Forelimb muscle (tissue), 1 donor: ENCODE measurements at regions not wholly inside any gene's neighbourhood (a gene's known extent, or its start where the extent isn't known, plus 50 kb on each side); places are given as distances from the start of the nearest gene placed in this dataset.

Source experiments
- DNase-seq: peaks from one replicate; pipeline ENCODE4 v3.0.0-alpha.2; 2013; ENCODE audit warnings: low read depth

DNA sequence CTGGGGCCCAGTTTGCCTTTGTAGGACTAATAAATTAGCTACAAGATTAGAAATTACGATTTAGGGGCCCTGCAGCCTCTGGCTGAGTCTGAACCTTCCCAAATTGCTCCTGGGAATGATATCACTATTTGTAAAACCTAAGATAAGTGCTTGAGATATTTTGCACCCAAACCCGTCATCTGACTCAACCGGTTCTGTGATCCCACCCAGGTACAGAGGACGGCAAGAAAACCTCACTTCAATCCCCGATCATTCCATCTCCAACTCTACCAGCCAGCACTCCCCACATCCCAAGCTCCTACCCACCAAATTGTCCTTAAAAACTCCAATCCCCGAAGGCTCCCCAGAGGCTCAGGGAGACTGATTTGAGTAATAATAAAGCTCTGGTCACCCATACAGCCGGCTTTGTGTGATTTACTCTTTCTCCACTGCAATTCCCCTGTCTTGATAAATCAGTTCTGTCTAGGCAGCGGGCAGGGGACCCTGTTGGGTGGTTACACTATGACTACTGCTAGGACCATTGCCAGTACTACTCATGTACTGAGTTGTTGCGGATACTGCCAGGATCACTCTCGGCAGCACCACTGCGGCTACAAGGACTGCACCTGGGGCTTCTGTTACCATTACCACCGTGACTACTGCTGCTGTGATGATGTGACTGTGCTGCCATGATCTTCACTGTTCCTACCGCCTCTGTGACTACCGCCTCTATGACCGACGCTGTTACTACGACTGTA lies 73.1 kb downstream of the IRF8 start:
- DNase-seq: no peak

DNA sequence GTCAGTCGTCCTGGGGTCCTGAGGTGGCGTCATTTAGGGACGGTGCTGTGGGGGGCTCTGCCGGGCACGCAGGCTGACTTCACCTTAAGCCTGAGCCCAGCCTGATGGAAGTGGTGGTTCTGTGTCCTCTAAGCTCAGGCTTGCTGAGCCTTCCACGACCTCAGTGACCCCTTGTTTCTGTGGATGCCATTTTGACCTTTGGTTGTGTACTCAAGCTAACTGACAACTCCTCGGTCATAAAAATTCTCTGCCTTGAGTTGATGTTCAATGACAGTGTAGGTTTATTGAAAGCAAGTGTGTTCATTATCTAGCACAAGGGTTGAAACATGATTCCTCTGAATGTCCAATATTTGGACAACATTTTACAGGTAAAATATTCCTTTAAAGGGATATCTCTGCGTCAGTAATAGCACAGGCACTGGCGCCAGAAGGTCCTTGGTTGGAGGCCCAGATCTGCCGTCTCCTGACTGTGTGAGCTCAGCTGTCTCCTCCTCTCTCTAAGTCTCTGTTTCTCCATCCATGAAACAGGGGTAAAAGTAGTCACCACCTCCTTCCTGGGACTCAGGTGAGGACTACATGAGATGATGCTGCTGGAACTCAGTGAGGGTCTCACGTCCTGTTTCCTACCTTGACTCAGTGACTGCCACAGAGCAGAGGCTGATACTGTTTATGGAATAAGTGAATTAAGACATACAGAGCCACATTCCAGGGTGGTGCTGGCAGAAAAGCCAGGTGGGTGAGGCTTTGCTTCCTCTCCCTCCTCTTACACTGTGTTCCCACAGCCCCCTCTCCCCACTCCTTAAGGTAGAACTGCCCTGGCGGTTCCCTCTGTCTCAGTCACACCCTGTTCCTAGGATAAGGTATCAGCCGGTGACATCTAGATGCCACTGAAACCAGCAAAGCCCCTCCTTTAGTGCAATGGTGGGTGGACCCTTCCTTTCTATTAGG lies 75.7 kb downstream of the IRF8 start:
- no peak for DNase-seq

- no peak for DNase-seq
Observed at GRCh38 chr16:85975451-85975981, 76.6 kb downstream of the IRF8 start.

DNA sequence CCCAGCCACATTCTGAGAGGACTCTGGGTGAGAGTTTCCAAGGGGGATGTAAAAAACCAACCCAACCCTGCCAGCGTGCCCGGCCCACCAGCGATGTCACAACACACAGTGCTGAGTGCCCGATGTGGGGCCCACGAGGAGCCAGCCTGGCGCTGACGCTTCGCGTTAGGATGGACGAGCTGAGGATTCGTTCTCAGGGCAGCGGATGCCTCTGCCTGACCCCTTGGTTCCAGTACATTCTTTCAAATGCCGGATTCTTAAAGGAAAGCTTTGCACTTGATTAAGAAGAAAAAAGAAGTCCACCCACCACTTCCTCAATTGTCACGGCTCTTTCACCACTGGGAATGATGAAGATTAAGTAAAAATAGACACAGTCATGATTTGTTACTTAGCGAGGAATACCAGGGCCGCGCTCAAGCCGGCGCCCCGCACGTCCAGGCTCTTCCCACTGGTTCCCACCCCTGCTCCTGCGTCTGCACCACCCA lies 79.4 kb downstream of the IRF8 start:
- no peak for DNase-seq

DNA sequence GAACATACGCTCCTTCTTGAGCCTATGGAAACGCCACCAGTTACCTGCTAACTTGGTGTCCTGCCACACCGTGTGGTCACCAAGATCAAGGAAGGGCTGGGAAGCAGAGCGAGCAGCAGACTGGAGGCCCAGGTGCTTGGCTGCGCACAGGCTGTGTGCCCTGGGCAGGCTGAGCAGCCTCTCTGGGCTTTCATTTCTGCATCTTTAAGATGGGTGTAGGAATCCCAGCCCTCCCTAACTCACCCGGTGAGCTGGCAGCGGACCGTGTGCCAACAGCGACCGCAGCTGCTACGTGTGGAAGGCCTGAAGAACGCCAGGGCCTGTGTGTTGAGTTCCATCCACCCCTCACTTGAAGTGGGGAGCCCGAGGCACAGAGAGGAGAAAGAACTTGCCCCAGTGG lies 80.0 kb downstream of the IRF8 start:
- DNase-seq: no peak

DNA sequence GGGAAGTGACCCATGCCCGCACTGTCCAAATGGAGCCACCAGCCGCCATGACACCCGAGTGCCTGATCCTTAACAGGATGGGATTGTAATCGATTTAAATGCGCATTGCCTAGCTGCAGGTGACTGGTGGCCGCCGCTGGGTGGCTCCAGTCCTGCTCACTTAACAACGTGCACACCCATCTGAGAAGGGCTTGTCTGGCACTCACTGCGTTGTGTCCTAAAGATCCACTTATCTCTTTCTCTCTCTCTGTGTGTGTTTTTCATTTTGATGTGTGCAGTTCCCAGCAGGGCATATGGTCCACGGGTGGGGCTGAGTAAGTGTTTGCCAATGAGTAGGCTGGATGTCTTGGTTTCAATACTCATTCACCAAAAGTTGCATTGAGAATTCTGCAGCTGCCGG lies 80.6 kb downstream of the IRF8 start:
- DNase-seq: no peak

- DNase-seq: no peak
Observed at GRCh38 chr16:85980686-85981085, 81.7 kb downstream of the IRF8 start.

GRCh38 chr16:85981826-85982562 lies 83.0 kb downstream of the IRF8 start:
- no peak for DNase-seq

GRCh38 chr16:85982563-85982939 lies 83.6 kb downstream of the IRF8 start:
- DNase-seq: no peak

GRCh38 chr16:85983064-85983463 lies 84.1 kb downstream of the IRF8 start:
- no peak for DNase-seq

DNA sequence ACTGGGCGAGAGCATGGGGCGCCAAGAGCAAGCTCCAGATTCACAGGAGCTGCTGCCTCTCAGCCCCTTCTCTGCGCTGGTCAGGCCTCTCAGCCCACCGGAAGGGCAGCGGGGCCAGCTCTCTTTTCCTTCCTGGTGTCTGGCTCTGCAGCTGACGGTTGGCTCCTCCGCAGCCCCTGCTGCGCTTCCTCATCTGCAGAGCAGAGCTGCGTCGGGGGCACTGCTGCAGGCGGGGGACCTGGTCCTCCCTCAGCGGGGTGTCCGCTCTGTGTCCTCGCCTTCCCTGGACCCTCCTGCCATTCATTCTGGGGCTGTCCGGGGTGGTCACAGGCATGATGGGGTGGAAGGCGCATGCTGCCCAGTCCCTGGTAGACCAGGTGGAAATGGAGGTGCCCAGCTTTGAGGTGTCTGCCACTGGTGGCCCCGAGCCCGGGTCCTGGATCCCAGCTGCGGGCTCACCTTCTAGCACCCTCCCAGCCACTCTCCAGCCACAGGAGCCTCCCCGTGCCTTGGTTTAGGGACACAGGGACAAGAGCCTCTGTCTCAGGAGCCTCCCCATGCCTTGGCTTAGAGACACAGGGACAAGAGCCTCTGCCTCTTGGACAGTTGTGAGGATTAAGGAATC lies 84.8 kb downstream of the IRF8 start:
- DNase-seq: no peak

DNA sequence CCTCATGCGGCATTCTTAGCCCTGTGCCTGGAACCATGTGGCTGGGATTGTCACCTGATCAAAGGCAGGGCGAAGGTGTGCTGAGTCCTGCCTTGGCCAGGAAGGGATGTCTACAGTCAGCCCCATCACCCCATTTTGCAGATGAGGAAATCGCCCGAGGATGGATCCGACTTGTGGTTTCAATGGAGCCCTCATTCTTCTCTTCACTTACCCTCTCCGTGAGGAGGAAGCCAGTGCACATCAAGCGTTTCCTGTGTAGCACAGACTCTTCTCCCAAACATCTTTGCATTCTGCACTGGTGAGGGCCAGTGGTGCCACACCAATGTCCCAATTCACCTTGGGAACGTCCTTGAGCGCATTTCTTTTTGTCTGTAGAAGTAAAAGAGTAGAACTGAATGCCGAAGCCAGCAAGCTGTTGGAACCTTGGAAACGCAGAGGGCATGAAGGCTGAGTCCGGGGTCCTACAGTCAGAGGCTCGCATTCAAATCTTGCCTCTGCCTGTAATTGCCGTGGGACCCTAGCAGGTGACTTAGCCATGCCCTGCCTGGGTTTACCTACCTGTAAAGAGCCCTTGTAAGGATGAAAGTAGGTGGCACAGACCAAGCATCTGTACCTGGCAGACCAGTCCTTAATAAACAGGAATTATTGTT lies 85.4 kb downstream of the IRF8 start:
- no peak for DNase-seq

GRCh38 chr16:85984947-85985451 lies 86.0 kb downstream of the IRF8 start:
- peak; percentile 16 for DNase-seq

GRCh38 chr16:85986931-85987749 lies 88.2 kb downstream of the IRF8 start:
- DNase-seq: no peak

- no peak for DNase-seq
Observed at GRCh38 chr16:85987750-85988078, 88.8 kb downstream of the IRF8 start.

- DNase-seq: no peak
Observed at GRCh38 chr16:85988306-85988705, 89.3 kb downstream of the IRF8 start.

DNA sequence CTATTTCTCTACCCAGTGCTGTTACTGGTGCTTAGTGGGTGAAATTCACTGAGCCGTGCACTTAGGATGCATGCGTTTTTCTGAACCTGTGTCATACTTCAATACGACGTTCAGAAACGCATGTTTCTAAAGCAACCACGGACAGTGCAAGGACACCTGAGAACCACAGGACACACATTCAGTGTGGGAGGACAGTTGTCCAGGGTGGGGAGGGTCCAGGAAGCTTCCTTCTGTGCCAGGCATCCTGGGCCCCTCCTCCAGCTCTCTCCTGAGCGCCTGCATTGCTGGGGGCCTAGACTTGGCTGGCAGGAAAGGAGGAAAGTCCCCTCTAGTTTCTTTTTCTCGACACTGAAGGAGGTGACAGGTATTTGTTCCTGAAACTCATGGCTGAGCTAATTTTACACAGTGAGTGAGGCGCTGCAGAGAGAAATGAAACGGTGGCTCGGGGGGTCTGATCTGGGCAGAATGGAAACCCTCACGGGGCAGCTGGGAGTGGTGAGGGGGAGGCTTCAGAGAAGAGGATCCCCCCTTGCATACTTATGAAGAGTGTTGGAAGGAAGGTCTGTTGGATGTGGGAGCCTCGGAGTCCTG lies 89.9 kb downstream of the IRF8 start:
- no peak for DNase-seq

DNA sequence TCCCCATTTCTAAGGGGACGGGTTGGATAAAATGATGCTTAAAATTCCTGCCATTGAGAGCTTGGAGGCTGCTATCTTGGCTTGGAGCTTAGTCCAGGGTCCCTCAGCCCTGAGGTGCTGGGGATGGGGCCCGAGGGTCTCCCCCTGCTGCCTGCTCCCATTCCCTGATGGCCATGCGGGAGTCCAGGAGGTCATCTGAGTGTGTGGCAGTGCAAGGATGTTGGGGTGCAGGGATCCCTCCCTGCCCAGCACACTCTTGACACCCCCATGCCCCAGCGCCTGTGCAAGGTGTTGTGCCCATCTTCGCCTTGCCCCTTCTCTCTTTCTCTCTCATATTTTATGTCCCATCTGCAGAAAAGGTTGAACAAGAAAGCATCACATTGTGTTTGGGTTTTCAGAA lies 90.4 kb downstream of the IRF8 start:
- no peak for DNase-seq

GRCh38 chr16:85989863-85990643 lies 91.1 kb downstream of the IRF8 start:
- DNase-seq: no peak
